D721Med (cell line): ENCODE measurements at regions not wholly inside any gene's neighbourhood (a gene's known extent, or its start where the extent isn't known, plus 50 kb on each side); places are given as distances from the start of the nearest gene placed in this dataset.

Experiments used
- DNase-seq: peaks from one replicate; pipeline ENCODE4 v3.0.0; 2011; ENCODE audit warnings: low spot score; ENCODE audit not compliant: insufficient read length
- FAIRE-seq: peaks from 2 replicates; lab custom pipeline; 2011; peaks lifted over from hg19 to GRCh38; lab: Jason Lieb, UNC
- TF ChIP-seq, protein P1 (sequence below): IDR thresholded peaks from 2 replicates; pipeline ENCODE4 v1.5.1; 2012; ENCODE audit warnings: mild to moderate bottlenecking, control low read depth; ENCODE audit not compliant: insufficient read depth; ENCODE audit errors: missing control alignments

DNA sequence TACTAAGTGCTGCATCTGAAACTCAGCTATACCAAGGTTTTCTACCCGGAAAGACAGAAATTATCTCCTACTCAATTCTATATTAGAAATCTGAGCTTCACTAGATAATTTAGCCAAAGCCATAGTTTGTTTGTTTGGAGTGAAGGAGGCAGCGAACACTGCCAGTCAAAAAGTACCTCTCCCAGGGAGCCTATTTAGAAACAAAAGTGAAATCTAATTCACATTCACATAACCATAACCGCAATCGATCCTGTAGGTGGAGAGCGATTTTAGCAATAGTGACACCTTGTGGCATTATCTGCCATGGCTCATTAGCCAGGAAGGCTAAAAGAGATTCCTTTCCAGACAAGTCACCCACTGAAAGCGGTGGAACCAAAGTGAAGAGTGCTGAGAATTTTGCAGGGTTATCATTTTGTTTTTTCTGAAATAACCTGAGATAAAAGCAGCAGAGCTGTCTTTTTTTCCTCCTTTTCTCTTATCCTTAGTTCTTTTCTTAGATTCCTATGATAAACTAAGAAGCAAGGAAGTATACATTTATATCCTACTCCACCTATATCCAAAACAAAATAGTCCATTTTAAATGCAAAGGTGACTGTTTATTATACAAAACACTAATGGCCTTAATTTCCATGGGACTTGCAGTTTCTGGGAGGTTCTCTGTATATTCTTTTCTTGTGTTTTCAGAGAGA lies 83.7 kb upstream of the BET1 start:
- peak; percentile 89 for FAIRE-seq
- no peak for DNase-seq
- TF ChIP-seq, protein P1, sequence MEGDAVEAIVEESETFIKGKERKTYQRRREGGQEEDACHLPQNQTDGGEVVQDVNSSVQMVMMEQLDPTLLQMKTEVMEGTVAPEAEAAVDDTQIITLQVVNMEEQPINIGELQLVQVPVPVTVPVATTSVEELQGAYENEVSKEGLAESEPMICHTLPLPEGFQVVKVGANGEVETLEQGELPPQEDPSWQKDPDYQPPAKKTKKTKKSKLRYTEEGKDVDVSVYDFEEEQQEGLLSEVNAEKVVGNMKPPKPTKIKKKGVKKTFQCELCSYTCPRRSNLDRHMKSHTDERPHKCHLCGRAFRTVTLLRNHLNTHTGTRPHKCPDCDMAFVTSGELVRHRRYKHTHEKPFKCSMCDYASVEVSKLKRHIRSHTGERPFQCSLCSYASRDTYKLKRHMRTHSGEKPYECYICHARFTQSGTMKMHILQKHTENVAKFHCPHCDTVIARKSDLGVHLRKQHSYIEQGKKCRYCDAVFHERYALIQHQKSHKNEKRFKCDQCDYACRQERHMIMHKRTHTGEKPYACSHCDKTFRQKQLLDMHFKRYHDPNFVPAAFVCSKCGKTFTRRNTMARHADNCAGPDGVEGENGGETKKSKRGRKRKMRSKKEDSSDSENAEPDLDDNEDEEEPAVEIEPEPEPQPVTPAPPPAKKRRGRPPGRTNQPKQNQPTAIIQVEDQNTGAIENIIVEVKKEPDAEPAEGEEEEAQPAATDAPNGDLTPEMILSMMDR: peak; percentile 89

DNA sequence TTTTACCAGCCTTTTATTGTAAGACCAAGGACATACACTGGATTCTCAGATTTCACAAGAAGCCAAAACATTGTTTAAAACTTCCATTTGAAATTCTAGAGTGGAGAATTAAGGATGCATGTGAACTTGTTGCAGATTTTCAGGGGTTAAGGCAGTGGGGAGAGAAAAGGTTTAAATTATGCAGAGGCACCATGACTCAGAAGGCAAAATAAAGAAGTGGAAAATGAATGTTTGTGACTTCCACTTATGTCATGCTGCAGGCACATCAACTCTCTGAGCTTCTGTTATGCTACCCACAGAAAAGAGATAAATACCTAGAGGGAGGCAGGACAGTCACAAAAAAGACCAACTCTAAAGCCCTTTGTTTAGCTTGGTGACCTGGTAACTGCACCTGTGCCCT lies 84.4 kb upstream of the BET1 start:
- FAIRE-seq (no peak), DNase-seq (no peak)
- TF ChIP-seq, protein P1: no peak

DNA sequence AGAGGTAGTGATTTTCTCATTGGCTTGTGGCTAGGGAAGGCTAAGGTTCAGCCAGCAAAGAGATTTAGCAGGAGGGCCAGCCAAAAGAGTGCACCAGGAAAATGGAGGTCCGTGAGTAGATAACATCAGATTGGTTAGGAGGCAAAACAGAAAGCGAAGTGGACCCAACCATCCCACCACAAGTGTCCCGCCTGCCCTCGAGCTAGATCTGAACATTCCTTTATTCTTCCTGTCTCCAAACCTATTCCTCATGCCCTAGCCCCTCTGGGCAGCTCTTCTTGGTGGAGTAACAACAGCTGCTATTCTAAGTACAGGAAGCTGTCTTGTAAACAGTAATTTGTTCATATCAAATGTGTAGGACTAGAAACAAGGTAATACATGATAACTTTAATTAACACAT lies 85.7 kb upstream of the BET1 start:
- DNase-seq (no peak), FAIRE-seq (no peak)
- TF ChIP-seq, protein P1: no peak

GRCh38 chr7:94092980-94093379 lies 88.8 kb upstream of the BET1 start:
- FAIRE-seq (no peak), DNase-seq (no peak)
- TF ChIP-seq, protein P1: no peak

GRCh38 chr7:94094298-94094697 lies 90.1 kb upstream of the BET1 start:
- TF ChIP-seq, protein P1: no peak
- FAIRE-seq (no peak), DNase-seq (no peak)

GRCh38 chr7:94095316-94096009 lies 91.3 kb upstream of the BET1 start:
- no peak for FAIRE-seq
- no peak for DNase-seq
- TF ChIP-seq, protein P1: no peak

GRCh38 chr7:94099679-94100078 lies 95.5 kb upstream of the BET1 start:
- TF ChIP-seq, protein P1: no peak
- FAIRE-seq (no peak), DNase-seq (no peak)
